ENCODE measurements at regions not wholly inside any gene's neighbourhood (a gene's known extent, or its start where the extent isn't known, plus 50 kb on each side); places are given as distances from the start of the nearest gene placed in this dataset.

DNA sequence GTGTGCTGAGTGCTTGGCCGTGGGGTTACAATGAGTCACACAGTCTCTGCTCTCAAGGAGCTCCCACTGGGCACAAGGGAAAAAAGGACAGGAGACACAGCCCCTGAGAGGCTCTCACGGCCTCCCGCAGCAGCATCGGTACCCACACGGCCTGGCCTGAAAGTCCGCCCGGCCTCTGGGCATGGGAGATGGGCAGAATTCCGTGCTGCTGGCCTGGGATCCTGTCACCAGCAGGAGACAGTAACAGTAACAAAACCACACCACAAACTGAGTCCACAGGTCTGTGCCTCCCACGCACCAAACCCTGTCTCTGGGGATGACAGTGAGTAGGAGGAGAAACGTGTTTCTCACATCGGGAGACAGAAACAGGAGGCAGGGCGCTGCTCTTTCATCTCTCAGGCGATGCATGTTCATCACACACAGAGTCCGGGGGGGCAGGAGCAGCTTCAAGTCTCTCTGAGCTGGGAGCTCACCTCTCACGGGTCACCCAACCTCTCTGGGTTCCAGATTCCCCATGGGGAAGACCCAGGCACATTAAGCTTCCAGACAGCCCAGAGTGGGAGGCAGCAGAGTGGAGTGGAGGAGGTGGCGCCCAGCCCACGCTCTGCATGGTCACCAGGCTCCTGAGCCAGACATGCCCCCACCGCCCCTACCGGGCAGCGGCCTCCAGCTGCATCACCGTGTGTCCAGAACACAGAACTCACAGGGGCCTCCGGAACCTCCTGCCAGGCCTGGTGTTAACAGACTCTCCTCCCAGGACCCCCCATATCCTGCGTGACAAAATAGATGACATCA lies 124.7 kb upstream of the VSTM2B start:
- Mint-ChIP-seq H3K27me3 (no peaks in the 10 kb centered on the region), H3K9me3 (no peaks in the 10 kb centered on the region), H3K27ac (no peak overlapping the region), H3K4me1 (ENCODE audit: low read depth) (no peaks in the 10 kb centered on the region), H3K4me3 (no peak overlapping the region), H3K36me3 (ENCODE audit: low read depth) (no peaks in the 10 kb centered on the region)

DNA sequence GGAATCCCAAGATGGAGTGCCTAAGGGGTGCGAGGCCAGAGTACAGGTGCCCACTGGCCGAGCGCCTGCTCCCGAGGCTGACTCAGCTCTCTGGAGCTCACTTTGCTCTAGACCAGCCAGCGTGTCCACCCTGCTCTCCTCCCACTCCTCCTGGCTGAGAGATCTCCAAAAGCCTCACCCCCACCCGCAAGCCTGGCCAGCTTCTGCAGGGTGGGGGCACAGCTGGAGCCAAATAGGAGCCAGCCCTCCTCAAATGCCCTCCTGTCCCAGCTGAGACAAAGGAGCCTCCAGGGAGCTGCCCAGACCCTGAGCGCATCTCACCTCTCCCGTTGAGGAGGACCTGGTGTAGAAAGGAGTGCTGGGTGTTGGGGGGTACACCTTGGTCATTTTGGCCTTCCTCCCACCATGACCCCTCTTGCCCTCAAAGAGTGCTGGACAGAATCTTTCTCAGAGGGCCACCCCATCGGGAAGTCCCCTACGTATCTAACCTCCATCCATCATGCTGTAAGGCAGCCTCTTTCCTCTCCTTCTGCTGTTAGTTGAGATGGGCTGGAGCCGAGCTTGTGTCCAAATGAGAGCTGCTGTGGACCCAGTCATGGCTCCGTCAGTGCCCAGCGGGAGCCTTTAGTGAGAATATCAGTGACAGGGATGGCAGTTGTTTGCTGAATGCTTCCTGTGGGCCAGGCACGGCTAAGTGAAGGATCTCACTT lies 123.9 kb upstream of the VSTM2B start:
- H3K36me3 Mint-ChIP-seq (ENCODE audit: low read depth), result no peaks in the 10 kb centered on the region
- H3K4me1 Mint-ChIP-seq (ENCODE audit: low read depth), result no peaks in the 10 kb centered on the region
- no peaks in the 10 kb centered on the region for H3K27me3 Mint-ChIP-seq
- H3K27ac Mint-ChIP-seq, result no peak overlapping the region
- no peak overlapping the region for H3K4me3 Mint-ChIP-seq
- H3K9me3 Mint-ChIP-seq, result no peaks in the 10 kb centered on the region

DNA sequence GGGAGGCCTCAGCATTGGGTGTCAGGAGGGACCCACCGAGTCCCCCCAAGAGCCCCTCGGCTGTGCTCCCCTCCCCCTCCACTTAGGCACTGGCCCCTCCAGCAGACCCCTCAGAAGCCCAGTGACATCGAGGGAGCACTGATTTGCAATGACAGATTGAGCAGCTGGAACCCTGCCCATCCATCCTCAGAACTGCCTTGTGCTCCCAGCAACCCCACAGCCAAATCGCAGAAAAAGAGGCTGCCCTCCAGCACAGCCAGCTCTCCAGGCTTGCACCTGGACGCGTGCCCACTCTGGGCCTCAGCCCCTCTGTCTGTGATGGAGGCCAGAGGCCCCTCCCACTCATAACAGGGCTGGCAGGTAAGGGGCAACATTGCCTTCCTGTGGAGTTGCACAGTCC lies 123.2 kb upstream of the VSTM2B start:
- Mint-ChIP-seq H3K4me1 (ENCODE audit: low read depth) (no peaks in the 10 kb centered on the region), H3K27ac (no peak overlapping the region), H3K36me3 (ENCODE audit: low read depth) (no peaks in the 10 kb centered on the region), H3K4me3 (no peak overlapping the region), H3K27me3 (no peaks in the 10 kb centered on the region), H3K9me3 (no peaks in the 10 kb centered on the region)

DNA sequence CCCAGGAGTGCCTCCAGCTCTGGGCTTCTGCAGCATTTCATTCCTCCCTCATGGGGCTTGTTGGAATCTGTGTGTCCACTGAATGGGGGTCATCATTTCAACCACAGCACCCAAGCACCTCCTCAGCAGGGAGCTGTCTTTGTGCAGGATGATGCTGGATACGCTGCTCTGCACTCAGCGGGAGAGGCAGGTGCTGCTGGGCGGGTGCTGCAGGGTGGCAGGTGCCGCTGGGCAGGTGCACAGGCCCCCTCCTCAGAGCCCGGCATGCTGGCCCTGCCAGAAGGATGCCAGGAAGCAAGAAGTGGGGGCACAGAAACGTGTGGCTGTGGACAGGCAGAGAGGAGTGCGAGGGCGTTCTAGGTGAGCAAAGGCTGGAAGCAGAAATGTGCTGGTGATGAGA lies 121.8 kb upstream of the VSTM2B start:
- Mint-ChIP-seq H3K4me3 (no peak overlapping the region), H3K4me1 (ENCODE audit: low read depth) (no peaks in the 10 kb centered on the region), H3K27ac (no peak overlapping the region), H3K27me3 (no peaks in the 10 kb centered on the region), H3K36me3 (ENCODE audit: low read depth) (no peaks in the 10 kb centered on the region), H3K9me3 (no peaks in the 10 kb centered on the region)

DNA sequence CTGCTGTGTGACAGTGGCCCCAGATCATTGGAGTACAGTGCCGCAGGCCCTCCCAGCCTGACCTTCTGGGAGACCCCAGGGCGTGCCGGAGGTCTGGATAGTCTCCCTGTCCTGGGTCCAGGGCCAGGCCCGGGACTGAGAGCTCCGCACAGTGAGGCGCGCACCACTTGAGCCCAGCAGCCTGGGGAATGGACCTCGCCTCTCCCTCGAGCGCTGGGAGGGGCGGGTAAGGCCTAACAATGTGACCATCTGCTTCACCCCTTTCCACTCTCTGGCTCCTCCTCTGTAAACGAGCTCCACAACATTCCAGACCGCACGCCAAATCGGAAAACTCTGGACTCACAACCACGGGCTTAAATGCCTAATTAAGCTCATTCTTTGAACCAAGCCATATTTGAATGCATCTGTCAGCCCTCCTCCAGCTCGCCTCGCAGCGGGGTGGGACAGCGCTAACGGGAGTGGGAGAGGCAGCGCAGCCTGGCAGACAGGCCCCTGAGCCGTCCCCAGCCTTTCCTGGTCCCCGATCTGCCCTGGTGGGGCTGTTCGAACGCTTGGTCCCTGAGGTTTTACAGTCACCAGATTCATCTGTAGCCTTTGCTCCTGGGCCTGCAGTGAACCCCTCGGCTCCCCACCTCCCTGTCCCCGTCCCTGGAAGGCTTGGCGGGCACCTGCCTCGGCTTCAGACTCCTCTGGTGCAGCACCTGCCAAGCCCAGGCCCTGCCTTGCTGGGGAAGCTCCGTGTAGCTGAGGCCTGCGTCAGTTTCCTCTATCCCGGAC lies 120.7 kb upstream of the VSTM2B start:
- no peaks in the 10 kb centered on the region for H3K27me3 Mint-ChIP-seq
- no peaks in the 10 kb centered on the region for H3K9me3 Mint-ChIP-seq
- H3K36me3 Mint-ChIP-seq (ENCODE audit: low read depth), result no peaks in the 10 kb centered on the region
- H3K27ac Mint-ChIP-seq, result no peak overlapping the region
- H3K4me1 Mint-ChIP-seq (ENCODE audit: low read depth), result no peaks in the 10 kb centered on the region
- H3K4me3 Mint-ChIP-seq, result no peak overlapping the region

DNA sequence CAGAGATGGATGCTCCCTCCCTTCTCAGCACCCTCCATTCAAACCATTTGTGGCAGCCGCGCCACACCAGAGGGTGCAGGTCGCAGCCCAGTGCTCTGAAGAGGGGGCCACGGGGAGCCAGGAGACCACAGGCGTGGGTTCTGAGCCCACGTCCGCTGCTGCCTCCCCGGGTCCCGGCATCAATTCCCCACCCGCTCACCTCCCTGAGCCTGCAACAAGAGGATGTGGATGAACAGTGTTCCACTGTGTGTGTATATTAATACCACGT lies 120.1 kb upstream of the VSTM2B start:
- Mint-ChIP-seq H3K4me1 (ENCODE audit: low read depth) (no peaks in the 10 kb centered on the region), H3K27ac (no peak overlapping the region), H3K9me3 (no peaks in the 10 kb centered on the region), H3K27me3 (no peaks in the 10 kb centered on the region), H3K36me3 (ENCODE audit: low read depth) (no peaks in the 10 kb centered on the region), H3K4me3 (no peak overlapping the region)

DNA sequence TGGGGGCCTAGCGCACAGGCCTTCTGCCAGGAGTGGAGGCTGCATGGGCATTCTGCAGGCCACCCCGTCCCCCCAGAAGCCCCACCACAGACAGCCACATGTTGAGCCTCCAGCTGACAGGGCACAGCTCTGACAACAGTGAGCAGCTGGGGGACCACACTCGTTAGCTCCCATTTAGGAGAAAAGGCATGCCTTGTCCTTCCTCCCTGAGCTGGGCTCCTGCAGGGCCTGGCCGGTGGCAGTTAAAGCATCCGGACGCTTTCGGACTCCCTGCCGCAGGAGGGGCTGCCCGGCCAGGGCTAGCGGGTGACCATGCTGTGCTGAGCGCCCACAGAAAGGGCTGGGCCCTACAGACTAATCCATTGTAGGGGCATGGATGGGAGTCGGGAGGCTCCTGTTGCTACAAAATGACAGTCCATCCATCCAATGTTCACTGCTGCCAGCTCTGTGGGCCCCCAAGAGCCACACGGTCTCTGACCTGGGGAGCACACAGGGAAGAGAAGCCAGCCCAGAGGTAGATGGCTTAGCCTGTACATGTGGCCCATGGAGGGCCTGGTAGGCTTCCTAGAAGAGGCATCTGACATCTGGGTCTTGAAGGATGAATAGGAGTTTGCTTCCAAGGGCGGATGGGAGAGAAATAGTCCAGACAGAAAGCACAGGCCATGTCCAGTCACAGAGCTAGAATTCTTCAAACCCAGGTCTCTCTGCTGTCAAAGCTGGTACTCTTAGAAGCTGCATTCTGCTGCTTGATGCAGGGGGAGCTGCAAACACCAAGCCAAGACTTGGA lies 116.5 kb upstream of the VSTM2B start:
- H3K4me3 Mint-ChIP-seq, result no peak overlapping the region

DNA sequence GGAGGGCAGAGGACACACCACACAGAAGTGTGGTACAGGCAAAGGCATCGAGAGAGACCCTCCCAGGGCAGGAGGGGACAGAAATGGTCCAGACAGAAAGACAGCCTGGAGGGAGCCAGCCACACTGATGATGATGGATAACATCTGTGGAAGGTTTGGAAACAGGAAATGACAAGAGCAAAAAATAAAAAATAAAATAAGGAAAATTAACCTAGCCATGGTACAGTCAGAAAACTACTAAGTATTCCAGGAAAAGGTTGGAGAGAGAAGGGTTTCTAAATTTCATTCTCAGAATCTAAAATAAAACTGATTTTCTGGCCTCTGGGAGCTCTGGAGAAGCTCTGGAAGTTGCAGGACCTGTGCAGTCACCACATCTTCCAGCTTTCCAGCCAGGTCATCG lies 115.2 kb upstream of the VSTM2B start:
- H3K4me3 Mint-ChIP-seq, result no peak overlapping the region
- no peaks in the 10 kb centered on the region for H3K27me3 Mint-ChIP-seq
- no peak overlapping the region for H3K27ac Mint-ChIP-seq
- no peaks in the 10 kb centered on the region for H3K9me3 Mint-ChIP-seq
- H3K36me3 Mint-ChIP-seq (ENCODE audit: low read depth), result no peaks in the 10 kb centered on the region
- no peaks in the 10 kb centered on the region for H3K4me1 Mint-ChIP-seq (ENCODE audit: low read depth)

More for the DNA sequence above, 116.5 kb upstream of the VSTM2B start:
- no peaks in the 10 kb centered on the region for H3K9me3 Mint-ChIP-seq
- no peak overlapping the region for H3K27ac Mint-ChIP-seq
- H3K36me3 Mint-ChIP-seq (ENCODE audit: low read depth), result no peaks in the 10 kb centered on the region
- no peaks in the 10 kb centered on the region for H3K27me3 Mint-ChIP-seq
- H3K4me1 Mint-ChIP-seq (ENCODE audit: low read depth), result no peaks in the 10 kb centered on the region

DNA sequence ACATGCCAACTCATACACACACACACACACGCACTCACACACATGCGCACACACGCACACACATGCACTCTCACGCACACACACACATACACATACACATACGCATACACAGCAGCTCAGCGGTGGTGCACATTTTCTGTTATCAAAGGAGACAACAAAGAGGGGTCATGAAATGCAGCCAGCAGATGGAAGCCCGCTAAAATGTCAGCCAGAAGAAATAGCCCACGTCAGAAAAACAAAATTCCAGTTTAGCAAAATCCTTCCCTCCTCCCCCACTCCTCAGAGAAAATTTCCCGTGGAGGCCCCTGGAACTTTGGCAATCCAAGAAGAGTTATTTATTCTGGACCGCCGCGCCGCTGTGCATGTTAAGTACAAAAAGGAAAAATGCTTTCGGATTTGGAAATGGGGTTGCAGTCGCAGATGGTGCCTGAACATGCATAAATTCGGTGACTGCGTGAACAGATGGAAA lies 114.6 kb upstream of the VSTM2B start:
- Mint-ChIP-seq H3K9me3 (no peaks in the 10 kb centered on the region), H3K4me3 (no peak overlapping the region), H3K36me3 (ENCODE audit: low read depth) (no peaks in the 10 kb centered on the region), H3K27me3 (no peaks in the 10 kb centered on the region), H3K4me1 (ENCODE audit: low read depth) (no peaks in the 10 kb centered on the region), H3K27ac (no peak overlapping the region)

DNA sequence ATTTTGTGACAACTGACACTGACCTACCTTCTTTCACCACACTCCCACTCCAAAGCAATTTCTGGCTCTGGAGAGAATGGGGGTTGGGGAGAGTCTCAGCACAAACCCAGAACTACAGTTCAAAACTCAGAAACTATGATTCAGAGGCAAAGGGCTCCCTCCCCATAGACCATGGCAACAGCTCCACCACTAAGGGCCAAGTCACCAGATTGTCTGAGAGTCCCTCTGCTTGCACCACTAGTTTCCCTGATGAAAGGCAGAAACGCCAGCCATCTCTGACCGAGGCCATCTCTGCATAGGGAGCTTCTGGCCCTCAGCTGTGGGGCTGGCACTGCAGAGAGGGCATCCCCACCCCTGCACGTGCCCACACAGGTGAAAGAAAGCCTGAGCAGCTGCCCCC lies 112.4 kb upstream of the VSTM2B start:
- Mint-ChIP-seq H3K9me3 (no peaks in the 10 kb centered on the region), H3K4me3 (no peak overlapping the region), H3K27ac (no peak overlapping the region), H3K4me1 (ENCODE audit: low read depth) (no peaks in the 10 kb centered on the region), H3K36me3 (ENCODE audit: low read depth) (no peaks in the 10 kb centered on the region), H3K27me3 (no peaks in the 10 kb centered on the region)

DNA sequence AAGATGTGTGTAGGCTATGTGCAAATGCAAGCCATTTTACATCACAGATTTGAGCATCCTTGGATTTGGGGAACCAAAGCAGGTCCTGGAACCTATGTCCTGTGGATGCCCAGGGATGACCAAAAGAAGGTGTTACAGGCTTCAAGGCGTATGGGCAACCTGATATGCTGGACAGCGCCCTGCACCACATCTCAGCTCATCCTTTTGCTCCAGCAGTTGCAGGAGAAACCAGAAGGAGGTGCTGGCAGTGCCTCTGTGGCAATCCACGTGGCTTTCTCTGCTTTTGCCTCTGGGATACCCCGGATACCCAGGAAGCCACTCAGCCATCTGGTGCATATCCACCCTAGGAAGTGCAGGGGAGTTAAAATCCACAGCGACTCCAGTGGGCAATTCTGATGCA lies 110.3 kb upstream of the VSTM2B start:
- no peak overlapping the region for H3K4me3 Mint-ChIP-seq
- H3K36me3 Mint-ChIP-seq (ENCODE audit: low read depth), result no peaks in the 10 kb centered on the region
- peaks cover 4% of the 10 kb centered on the region for H3K9me3 Mint-ChIP-seq
- no peaks in the 10 kb centered on the region for H3K4me1 Mint-ChIP-seq (ENCODE audit: low read depth)
- no peak overlapping the region for H3K27ac Mint-ChIP-seq
- H3K27me3 Mint-ChIP-seq, result no peaks in the 10 kb centered on the region

DNA sequence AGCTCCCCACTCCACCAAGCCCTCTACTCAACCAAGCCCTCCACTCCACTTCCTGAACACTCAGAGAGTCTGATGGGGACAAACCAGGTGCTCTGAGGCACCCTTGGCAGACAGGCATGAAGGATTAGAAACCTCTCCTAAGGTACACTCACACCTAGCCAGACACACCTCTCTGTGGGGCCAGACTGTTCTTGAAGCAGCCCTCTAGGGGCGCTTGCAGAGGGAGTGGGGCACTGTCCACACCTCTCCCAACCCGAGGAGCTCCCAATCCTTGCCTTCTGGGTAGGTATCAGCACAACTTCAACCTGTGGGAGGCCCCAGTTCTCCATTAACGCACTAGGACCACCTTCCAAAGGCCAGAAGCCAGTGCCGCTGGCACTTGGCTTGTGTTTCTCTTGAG lies 108.7 kb upstream of the VSTM2B start:
- no peaks in the 10 kb centered on the region for H3K4me1 Mint-ChIP-seq (ENCODE audit: low read depth)
- H3K27me3 Mint-ChIP-seq, result no peaks in the 10 kb centered on the region
- no peaks in the 10 kb centered on the region for H3K36me3 Mint-ChIP-seq (ENCODE audit: low read depth)
- H3K4me3 Mint-ChIP-seq, result no peak overlapping the region
- H3K9me3 Mint-ChIP-seq, result peaks cover 4% of the 10 kb centered on the region
- no peak overlapping the region for H3K27ac Mint-ChIP-seq

DNA sequence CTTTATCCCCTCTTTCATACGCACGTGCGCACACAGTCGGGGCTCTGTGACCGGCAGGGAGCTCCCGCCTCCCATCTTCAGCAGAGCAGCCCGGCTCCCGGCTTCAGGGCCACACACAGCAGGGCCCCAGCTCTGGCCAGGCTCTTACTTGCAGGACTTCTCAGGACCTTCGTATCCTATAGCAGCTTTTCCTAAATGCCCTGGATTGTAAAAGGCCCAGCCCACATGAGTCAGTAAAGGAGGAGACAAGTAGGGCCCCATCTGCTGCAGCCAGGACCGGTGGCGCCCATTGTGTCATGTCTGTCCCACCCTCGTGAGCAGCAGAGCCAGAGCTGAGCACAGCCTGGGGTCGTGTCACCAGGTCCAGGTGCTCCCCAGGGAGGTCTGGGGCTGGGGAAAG lies 107.6 kb upstream of the VSTM2B start:
- Mint-ChIP-seq H3K4me1 (ENCODE audit: low read depth) (no peaks in the 10 kb centered on the region), H3K36me3 (ENCODE audit: low read depth) (no peaks in the 10 kb centered on the region)

DNA sequence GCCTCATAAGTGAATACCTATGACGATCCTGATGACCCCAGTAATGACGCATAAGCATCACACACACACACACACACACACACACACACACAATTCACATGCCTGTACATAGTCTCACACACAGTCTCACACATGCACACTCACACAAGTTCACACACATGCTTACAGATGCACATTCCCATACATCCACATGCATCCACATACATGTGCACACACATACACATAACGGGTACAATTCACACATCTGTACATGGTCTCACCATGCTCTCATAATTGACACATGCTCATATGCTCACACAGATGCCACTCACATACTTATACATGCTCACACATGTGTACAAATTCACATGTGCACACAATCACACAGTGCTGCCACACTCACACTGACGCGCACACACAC lies 105.7 kb upstream of the VSTM2B start:
- Mint-ChIP-seq H3K36me3 (ENCODE audit: low read depth) (no peaks in the 10 kb centered on the region), H3K9me3 (peaks cover 4% of the 10 kb centered on the region), H3K27ac (no peak overlapping the region), H3K27me3 (no peaks in the 10 kb centered on the region), H3K4me1 (ENCODE audit: low read depth) (no peaks in the 10 kb centered on the region), H3K4me3 (no peak overlapping the region)

More for the DNA sequence above, 107.6 kb upstream of the VSTM2B start:
- Mint-ChIP-seq H3K9me3 (peaks cover 4% of the 10 kb centered on the region), H3K27me3 (no peaks in the 10 kb centered on the region), H3K4me3 (no peak overlapping the region), H3K27ac (no peak overlapping the region)
